ENCODE measurements at regions not wholly inside any gene's neighbourhood (a gene's known extent, or its start where the extent isn't known, plus 50 kb on each side); places are given as distances from the start of the nearest gene placed in this dataset.

- no peaks in the 10 kb centered on the region for H3K79me2 ChIP-seq (ENCODE audit: insufficient read depth)
- no peak overlapping the region for H3K4me3 ChIP-seq
- no peaks in the 10 kb centered on the region for H3K9me2 ChIP-seq (ENCODE audit: insufficient read depth)
- no peaks in the 10 kb centered on the region for H3K4me1 ChIP-seq (ENCODE audit: insufficient read depth)
- in situ Hi-C loops (cut with MboI), result no loop called here
- H3K9me3 ChIP-seq (ENCODE audit: low read depth), result no peaks in the 10 kb centered on the region
- no peak overlapping the region for H3K27ac ChIP-seq
- H4K20me1 ChIP-seq (ENCODE audit: insufficient read depth), result no peaks in the 10 kb centered on the region
- H3K36me3 ChIP-seq (ENCODE audit: low read depth), result no peaks in the 10 kb centered on the region
- H3K27me3 ChIP-seq (replicated peaks; ENCODE audit: insufficient read depth), result no peaks in the 10 kb centered on the region
- TF ChIP-seq EZH2phosphoT487 (IDR thresholded peaks at IDR 0.05; ENCODE audit: insufficient read depth, low read depth), result no peak
- no peak for TF ChIP-seq EZH2 (IDR thresholded peaks at IDR 0.05; ENCODE audit: insufficient read depth, poor library complexity, severe bottlenecking)
- no peak for DNase-seq
- no peaks in the 10 kb centered on the region for H3F3A ChIP-seq (ENCODE audit: insufficient read depth)
- no peak overlapping the region for H3K4me2 ChIP-seq (ENCODE audit: unreplicated experiment)
- H3K9ac ChIP-seq, result no peak overlapping the region
- WGBS, 2 experiments (ENCODE audit: low coverage in 1 of 2, low lambda C conversion rate in 2 of 2, missing lambda C conversion rate in 2 of 2), result 74 to 81% methylated on average over 12 of the region's 12 CpGs
- no peak overlapping the region for H2AFZ ChIP-seq
These were observed 454.0 kb upstream of the TBX3 start for GRCh38 chr12:115137812-115138521.

GRCh38 chr12:115135800-115136211 is 451.8 kb upstream of the TBX3 start:
- Histone ChIP-seq H3K4me2 (ENCODE audit: unreplicated experiment) (peak overlapping the region; percentile 13), H3K9me3 (ENCODE audit: low read depth) (no peaks in the 10 kb centered on the region), H3F3A (ENCODE audit: insufficient read depth) (no peaks in the 10 kb centered on the region), H3K27me3 (replicated peaks; ENCODE audit: insufficient read depth) (no peaks in the 10 kb centered on the region), H3K9me2 (ENCODE audit: insufficient read depth) (no peaks in the 10 kb centered on the region), H2AFZ (peak overlapping the region; percentile 20; the same call in 1 of the 2 replicates), H3K4me1 (ENCODE audit: insufficient read depth) (peaks cover 12% of the 10 kb centered on the region), H3K79me2 (ENCODE audit: insufficient read depth) (no peaks in the 10 kb centered on the region), H3K4me3 (no peak overlapping the region), H3K27ac (no peak overlapping the region), H3K36me3 (ENCODE audit: low read depth) (no peaks in the 10 kb centered on the region), H4K20me1 (ENCODE audit: insufficient read depth) (no peaks in the 10 kb centered on the region), H3K9ac (no peak overlapping the region)
- TF ChIP-seq EZH2 (IDR thresholded peaks at IDR 0.05; ENCODE audit: insufficient read depth, poor library complexity, severe bottlenecking), result no peak
- no peak for TF ChIP-seq EZH2phosphoT487 (IDR thresholded peaks at IDR 0.05; ENCODE audit: insufficient read depth, low read depth)
- 9 to 13% methylated on average over 8 of the region's 8 CpGs for WGBS, 2 experiments (ENCODE audit: low coverage in 1 of 2, low lambda C conversion rate in 2 of 2, missing lambda C conversion rate in 2 of 2)
- DNase-seq, result peak; percentile 30
- in situ Hi-C loops (cut with MboI), result no loop called here

GRCh38 chr12:115134298-115134697 is 450.3 kb upstream of the TBX3 start:
- Histone ChIP-seq H3K9me2 (ENCODE audit: insufficient read depth) (no peaks in the 10 kb centered on the region), H3K4me2 (ENCODE audit: unreplicated experiment) (no peak overlapping the region), H3K27me3 (replicated peaks; ENCODE audit: insufficient read depth) (no peaks in the 10 kb centered on the region), H3K9me3 (ENCODE audit: low read depth) (no peaks in the 10 kb centered on the region), H4K20me1 (ENCODE audit: insufficient read depth) (no peaks in the 10 kb centered on the region), H3K36me3 (ENCODE audit: low read depth) (no peaks in the 10 kb centered on the region), H2AFZ (no peak overlapping the region), H3K4me1 (ENCODE audit: insufficient read depth) (peaks cover 12% of the 10 kb centered on the region), H3K9ac (no peak overlapping the region), H3F3A (ENCODE audit: insufficient read depth) (no peaks in the 10 kb centered on the region), H3K79me2 (ENCODE audit: insufficient read depth) (no peaks in the 10 kb centered on the region), H3K4me3 (no peak overlapping the region), H3K27ac (no peak overlapping the region)
- in situ Hi-C loops (cut with MboI), result no loop called here
- no peak for DNase-seq
- WGBS, 2 experiments (ENCODE audit: low coverage in 1 of 2, low lambda C conversion rate in 2 of 2, missing lambda C conversion rate in 2 of 2), result 62 to 82% methylated on average over 1 of the region's 1 CpG
- no peak for TF ChIP-seq EZH2phosphoT487 (IDR thresholded peaks at IDR 0.05; ENCODE audit: insufficient read depth, low read depth)
- no peak for TF ChIP-seq EZH2 (IDR thresholded peaks at IDR 0.05; ENCODE audit: insufficient read depth, poor library complexity, severe bottlenecking)

- Histone ChIP-seq H3K36me3 (ENCODE audit: low read depth) (no peaks in the 10 kb centered on the region), H3K27ac (no peak overlapping the region), H3K79me2 (ENCODE audit: insufficient read depth) (no peaks in the 10 kb centered on the region), H3K9me2 (ENCODE audit: insufficient read depth) (no peaks in the 10 kb centered on the region), H3K9me3 (ENCODE audit: low read depth) (no peaks in the 10 kb centered on the region), H4K20me1 (ENCODE audit: insufficient read depth) (no peaks in the 10 kb centered on the region), H3K4me3 (no peak overlapping the region), H2AFZ (no peak overlapping the region), H3K9ac (no peak overlapping the region), H3K27me3 (replicated peaks; ENCODE audit: insufficient read depth) (no peaks in the 10 kb centered on the region), H3F3A (ENCODE audit: insufficient read depth) (no peaks in the 10 kb centered on the region), H3K4me2 (ENCODE audit: unreplicated experiment) (no peak overlapping the region), H3K4me1 (ENCODE audit: insufficient read depth) (peaks cover 12% of the 10 kb centered on the region)
- WGBS, 2 experiments (ENCODE audit: low coverage in 1 of 2, low lambda C conversion rate in 2 of 2, missing lambda C conversion rate in 2 of 2), result 87 to 89% methylated on average over 3 of the region's 3 CpGs
- in situ Hi-C loops (cut with MboI), result no loop called here
- no peak for DNase-seq
- TF ChIP-seq EZH2 (IDR thresholded peaks at IDR 0.05; ENCODE audit: insufficient read depth, poor library complexity, severe bottlenecking) (no peak), EZH2phosphoT487 (IDR thresholded peaks at IDR 0.05; ENCODE audit: insufficient read depth, low read depth) (no peak)
These were observed 448.9 kb upstream of the TBX3 start for GRCh38 chr12:115132905-115133304.

All from GM23248 (cell line).